Stomach (tissue), 4 donors: ENCODE measurements at regions not wholly inside any gene's neighbourhood (a gene's known extent, or its start where the extent isn't known, plus 50 kb on each side); places are given as distances from the start of the nearest gene placed in this dataset.
A peak's percentile ranks its signal among the peaks of the same experiment; 100 is the strongest.

ENCODE experiments used
- CTCF ChIP-seq, 7 experiments: fragments of 450-650 bp in 4 of 7; fragments of 200-600 bp in 3 of 7; sonication (generic) in 3 of 7; IDR thresholded peaks; one replicate each; pipeline ENCODE4 v1.5.1; 2016 to 2019; ENCODE audit warnings: antibody characterized with exemption in 7 of 7, control low read depth in 2 of 7, mild to moderate bottlenecking in 1 of 7
- POLR2A ChIP-seq, 4 donors: fragments of 450-650 bp; IDR thresholded peaks; one replicate each; pipeline ENCODE4 v1.6.1; 2016; ENCODE audit warnings: antibody characterized with exemption in 4 of 4, control low read depth in 2 of 4, mild to moderate bottlenecking in 1 of 4, moderate library complexity in 1 of 4
- POLR2AphosphoS5 ChIP-seq, 3 donors: sonication (generic); formaldehyde crosslinking; IDR thresholded peaks; one replicate each; pipeline ENCODE4 v1.6.1; 2016; ENCODE audit warnings: antibody characterized with exemption in 3 of 3

GRCh38 chr4:117900832-117901231, 133.5 kb upstream of the NDST3 start:
- TF ChIP-seq POLR2AphosphoS5 (IDR thresholded peaks at IDR 0.05) (peak in 2 of 3 donors; percentile 41 to 63), CTCF (IDR thresholded peaks at IDR 0.05) (no peak), POLR2A (IDR thresholded peaks at IDR 0.05) (no peak)
